GM21515 (cell line): ENCODE measurements at regions not wholly inside any gene's neighbourhood (a gene's known extent, or its start where the extent isn't known, plus 50 kb on each side); places are given as distances from the start of the nearest gene placed in this dataset.
"Not testable (repeated sequence)": the region's sequence is repeated elsewhere in the genome, so short reads cannot be mapped to it uniquely, and the experiment has no call there.

Experiments
- ATAC-seq: cut with Tn5 transposase; IDR thresholded peaks from one replicate; pipeline ENCODE4 v1.9.1; 2021; ENCODE audit not compliant: unreplicated experiment

DNA sequence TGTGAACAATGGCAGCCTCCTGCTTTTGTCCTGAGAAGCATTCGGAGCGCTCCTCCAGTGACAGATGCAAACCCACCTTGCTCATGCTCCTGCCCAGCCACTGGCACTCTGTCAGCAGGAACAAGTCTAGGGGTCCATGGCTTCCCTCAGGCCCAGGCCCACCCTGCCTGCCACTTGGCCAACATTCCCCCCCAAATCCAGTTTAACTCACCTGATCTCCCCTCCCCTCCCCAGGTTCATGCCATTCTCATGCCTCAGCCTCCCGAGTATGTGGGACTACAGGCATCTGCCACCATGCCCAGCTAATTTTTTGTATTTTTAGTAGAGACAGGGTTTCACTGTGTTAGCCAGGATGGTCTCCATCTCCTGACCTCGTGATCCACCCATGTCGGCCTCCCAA is 118.9 kb upstream of the TPTE start:
- ATAC-seq, result not testable (repeated sequence)

DNA sequence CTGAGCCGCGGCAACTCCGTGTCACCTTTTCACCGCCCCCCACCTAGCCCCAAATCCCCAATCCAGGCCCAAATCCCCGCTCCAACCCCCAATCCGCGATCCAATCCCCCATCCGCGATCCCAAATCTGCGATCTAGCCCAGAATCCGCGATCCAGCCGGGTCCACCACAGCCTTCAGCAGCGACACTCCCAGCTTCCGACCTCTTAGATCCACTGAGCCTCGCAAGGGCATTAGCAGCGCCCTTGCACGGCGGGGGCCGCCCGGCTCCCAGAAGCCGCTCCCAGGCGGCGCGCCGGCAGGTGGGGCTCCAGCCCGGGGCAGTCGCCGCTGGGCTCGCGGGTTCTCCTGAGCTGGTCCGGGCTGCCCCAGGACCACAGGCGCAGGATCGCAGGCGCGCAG is 116.1 kb upstream of the TPTE start:
- not testable (repeated sequence) for ATAC-seq

DNA sequence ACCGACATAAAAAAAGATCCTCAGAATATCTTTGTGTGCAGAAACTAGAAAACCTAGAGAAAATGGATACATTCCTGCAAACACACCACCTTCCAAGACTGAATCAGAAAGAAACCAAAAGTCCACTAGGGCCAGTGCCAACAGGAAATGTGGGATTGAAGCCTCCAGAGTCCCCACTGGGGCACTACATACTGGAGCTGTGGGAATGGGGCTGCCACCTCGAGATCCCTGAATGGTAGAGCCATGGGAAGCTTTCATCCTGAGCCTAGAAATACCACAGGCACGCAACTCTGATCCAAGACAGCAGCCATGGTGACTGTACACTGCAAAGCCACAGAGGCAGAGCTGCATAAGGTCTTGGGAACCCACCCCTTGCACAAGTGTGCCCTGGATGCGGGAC is 111.6 kb upstream of the TPTE start:
- not testable (repeated sequence) for ATAC-seq

DNA sequence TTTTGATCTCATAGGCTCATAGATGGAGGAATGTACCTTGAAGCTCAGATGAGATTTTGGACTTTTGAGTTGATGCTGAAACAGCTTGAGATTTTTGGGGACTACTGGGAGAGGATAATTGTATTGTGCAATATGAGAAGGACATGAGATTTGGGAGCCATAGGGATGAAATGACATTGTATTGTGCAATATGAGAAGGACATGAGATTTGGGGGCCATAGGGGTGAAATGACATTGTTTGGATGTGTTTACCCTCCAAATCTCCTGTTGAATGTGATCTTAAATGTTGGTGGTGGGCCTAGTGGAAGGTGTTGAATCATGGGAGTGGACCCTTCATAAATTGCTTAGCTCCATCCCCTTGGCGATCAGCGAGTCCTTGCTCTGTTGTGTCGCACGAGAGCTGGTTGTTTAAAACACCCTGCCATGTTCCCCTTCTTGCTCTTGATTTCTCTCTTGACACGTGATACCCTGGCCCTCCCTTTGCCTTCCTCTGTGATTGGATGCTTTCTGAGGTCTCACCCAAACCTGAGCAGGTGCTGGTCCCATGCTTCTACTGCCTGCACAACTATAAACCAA is 110.9 kb upstream of the TPTE start:
- not testable (repeated sequence) for ATAC-seq

DNA sequence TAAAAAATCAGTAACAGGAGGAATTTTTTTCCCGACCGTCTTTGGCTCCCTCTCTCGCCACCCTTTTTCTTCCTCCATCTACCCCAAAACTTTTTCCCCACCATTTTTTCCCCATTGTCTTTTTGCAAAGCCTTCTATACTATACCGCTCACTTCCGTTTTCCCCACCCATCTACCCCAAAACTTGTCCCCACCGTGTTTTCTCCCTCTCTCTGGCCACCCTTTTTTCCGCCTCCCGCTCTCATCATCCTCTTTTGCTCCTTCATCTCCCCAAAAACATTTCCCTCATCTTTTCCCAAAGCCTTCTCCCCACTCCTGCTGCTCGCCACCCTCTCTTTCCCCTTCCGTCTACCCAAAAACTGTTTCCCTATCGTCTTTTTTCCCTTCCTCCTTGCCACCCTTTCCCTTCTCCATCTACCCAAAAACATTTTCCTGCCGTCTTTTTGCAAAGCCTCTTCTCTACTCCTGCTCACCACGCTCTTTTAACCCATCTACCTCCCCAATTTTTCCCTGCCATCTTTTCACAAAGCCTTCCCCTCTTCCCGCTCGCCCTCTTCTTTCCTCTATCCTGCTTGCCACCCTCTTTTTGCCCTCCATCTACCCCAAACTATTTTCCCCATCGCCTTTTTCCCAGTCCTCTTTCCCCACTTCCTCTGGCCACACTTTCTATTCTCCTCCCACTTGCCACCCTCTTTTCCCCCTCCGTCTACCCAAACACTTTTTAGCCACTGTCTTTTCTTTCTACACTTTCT is 109.4 kb upstream of the TPTE start:
- not testable (repeated sequence) for ATAC-seq

DNA sequence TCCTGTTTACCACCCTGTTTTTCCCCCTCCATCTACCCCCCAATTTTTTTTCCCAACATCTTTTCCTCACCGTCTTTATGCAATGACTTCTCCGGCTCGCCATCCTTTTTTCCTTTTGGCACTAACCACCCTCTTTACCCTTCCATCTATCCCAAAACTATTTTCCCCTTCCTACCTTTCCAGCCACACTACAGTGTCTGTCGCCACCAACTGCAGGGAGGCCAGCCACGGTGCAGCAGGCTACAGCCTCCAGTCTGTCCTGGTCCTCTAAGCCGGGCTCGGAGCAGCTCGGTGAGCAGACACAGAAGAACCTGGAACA is 108.5 kb upstream of the TPTE start:
- ATAC-seq, result not testable (repeated sequence)

DNA sequence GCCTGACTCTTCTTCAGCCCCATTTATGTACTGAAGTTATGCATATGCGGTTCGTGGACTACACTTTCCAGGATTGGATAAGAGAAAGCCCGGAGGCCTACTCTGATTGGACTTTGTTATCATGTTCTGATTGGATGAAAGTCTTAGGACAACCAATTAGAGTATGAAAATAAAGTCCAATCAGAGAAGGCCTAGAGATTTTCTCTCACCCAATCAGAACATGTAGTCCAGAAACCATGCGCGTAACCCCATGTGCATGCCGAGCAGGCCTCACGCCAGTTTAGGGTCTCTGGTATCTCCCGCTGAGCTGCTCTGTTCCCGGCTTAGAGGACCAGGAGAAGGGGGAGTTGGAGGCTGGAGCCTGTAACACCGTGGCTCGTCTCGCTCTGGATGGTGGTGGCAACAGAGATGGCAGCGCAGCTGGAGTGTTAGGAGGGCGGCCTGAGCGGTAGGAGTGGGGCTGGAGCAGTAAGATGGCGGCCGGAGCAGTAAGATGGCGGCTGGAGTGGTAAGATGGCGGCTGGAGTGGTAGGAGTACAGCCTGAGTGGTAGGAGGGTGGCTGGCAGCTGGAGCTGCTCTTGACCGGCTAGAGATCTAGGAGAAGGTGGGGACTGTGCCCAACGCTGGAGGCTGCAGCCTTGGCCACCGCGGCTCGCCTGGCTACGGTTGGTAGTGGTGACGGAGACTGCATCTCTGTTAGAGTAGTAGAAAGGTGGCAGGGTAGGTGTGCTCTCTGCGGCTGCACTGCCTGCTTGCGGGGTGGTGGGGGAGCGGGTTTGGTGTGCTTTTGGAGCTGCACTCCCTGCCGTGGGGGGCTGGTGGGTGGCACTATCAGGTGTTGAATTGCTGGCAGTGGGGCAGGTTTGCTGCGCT is 107.9 kb upstream of the TPTE start:
- not testable (repeated sequence) for ATAC-seq

DNA sequence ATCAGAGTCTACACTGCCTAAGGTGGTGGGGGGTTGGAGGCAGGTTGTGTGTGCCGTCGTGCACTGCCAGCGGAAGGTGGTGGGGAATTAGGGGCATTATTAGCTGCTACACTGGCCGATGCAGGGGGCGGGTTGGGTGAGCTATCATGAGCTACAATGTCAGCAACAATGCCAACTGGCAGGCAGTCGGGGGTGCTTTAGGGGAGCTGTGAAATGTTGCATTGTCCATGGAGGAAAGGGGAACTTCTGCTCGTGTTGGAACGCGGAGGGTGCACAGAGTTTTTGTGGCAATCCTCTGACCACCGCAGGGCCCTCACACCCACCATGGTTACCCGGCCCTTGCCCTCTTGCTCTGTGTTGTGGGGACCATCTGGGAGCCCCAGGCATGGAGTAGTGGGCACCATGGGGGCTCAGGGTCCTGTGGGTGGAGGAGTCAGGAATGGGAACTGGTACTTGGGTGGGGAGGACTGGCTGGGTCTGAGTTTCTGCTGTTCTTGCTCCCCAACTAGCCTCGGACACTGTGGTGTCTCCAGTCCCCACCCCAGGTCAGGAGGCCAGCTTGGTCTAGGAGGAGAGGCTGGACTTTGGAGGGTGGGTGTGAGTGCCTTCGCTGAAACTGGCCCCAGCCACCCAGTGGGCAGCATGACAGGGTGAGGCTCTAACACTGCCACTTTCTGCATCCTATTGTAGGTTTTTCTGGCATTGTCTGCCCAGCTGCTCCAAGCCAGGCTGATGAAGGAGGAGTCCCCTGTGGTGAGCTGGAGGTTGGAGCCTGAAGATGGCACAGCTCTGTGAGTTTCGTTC is 107.1 kb upstream of the TPTE start:
- ATAC-seq, result not testable (repeated sequence)

DNA sequence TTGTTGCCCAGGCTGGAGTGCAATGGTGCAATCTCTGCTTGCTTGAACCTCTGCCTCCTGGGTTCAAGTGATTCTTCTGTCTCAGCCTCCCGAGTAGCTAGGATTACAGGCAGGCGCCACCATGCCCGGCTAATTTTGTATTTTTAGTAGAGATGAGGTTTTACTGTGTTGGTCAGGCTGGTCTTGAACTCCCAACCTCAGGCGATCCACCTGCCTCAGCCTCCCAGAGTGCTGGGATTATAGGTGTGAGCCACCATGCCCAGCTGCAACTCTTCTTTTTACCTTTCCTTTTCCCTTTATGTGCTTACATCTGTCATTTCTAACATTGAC is 106.5 kb upstream of the TPTE start:
- ATAC-seq, result not testable (repeated sequence)

DNA sequence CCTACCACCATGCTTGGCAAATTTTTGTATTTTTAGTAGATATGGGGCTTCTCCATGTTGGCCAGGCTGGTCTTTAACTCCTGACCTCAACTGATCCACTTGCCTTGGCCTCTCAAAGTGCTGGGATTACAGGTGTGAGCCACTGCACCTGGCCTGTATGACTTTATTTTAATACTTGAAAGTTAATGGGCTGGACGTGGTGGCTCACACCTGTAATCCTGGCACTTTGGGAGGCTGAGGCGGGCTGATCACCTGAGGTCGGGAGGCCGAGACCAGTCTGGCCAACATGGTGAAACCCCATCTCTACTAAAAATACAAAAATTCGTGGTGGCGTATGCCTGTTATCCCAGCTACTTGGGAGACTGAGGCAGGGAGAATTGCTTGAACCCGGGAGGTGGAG is 105.9 kb upstream of the TPTE start:
- ATAC-seq, result not testable (repeated sequence)

DNA sequence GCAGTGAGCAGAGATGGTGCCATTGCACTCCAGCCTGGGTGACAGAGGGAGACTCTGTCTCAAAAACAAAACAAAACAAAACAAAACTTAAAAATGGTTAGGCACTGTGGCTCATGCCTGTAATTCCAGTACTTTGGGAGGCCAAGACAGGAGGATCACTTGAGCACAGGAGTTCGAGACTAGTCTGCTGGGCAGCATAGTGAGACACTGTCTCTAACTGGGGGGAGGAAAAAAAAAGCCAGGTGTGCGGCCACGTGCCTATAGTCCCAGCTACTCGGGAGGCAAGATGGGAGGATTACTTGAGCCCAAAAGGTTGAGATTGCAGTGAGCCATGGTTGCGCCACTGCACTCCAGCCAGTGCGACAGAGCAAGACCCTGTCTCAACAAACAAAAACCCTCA is 105.5 kb upstream of the TPTE start:
- not testable (repeated sequence) for ATAC-seq

DNA sequence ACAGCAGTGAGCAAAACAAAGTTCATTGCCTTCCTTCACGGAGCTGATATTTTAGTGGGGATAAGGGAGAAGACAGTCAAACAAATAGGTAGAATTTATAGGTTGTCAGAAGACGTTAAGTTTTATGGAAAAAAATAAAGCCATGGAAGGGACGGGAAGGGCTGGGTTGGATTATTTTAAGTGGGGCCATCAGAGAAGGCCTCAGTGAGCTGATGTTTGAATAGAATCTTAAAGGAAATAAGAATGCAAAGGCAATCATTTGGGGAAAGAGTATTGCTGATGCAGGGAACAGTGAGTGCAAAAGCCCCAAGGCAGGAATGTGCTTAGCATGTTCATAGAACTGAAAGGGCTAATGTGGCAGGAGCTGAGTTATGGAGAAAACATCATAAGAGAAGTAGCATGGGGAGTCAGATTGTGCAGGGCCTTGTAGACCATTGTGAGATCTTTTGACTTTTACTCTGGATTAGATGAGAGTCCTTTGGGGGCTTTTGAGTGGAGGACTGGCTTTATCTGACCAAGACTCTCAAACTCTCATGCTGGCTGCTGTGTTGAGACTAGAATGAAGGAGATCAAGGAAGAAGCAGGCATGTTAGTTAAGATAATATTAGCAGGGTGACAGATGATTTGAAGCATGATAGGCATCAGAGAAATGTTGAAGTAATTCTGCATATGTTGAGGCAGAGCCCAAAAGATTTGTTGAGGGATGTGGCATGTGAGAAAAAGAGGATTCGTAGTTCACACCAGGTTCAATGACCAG is 104.5 kb upstream of the TPTE start:
- not testable (repeated sequence) for ATAC-seq

DNA sequence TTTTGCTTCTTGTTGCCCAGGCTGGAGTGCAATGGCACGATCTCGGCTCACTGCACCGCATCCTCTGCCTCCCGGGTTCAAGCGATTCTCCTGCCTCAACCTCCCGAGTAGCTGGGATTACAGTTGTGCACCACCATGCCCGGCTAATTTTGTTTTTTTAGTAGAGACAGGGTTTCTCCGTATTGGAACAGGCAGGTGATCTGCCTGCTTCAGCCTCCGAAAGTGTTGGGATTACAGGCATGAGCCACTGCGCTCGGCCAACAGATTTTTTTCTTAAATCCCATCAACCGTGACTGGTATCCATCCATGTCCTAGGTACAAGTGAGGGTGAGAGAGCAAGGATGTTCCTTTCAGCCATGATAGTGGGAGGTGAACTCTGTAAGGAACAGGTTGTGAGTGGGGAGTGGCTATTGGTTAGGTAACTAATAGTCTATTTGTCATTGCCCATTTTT is 103.8 kb upstream of the TPTE start:
- ATAC-seq, result not testable (repeated sequence)

DNA sequence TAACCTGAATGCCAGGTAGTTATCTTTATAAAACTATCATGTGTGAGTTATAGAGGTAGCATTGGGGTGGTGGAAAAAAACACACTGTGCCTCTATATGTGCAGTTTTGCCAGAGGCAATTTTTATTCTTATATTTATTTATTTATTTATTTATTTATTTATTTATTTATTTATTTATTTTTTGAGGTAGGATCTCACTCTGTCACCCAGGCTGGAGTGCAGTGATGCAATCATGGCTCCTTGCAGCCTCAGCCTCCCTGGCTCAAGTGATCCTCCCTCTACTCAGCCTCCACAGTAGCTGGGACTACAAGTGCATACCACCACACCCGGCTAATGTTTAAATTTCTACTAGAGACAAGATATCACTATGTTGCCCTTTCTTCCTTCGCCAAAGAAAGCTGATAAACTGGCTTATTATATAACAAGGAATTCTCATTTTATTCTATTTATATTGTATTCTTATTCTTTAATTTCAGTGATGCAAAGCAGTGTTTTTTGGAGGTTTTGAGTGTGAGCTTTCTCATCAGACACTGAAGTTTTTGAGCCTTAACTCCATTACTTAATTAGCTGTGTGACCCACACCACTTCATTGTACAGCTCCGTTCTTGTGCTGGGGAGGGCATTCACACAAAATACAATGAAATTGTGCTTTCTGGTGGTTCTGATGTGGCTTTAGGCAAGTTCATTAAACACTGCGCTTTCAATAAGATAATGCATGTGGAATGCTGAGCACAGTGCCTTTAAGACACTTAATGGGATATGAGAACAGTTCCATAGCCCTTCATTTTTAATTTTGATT is 102.9 kb upstream of the TPTE start:
- not testable (repeated sequence) for ATAC-seq

DNA sequence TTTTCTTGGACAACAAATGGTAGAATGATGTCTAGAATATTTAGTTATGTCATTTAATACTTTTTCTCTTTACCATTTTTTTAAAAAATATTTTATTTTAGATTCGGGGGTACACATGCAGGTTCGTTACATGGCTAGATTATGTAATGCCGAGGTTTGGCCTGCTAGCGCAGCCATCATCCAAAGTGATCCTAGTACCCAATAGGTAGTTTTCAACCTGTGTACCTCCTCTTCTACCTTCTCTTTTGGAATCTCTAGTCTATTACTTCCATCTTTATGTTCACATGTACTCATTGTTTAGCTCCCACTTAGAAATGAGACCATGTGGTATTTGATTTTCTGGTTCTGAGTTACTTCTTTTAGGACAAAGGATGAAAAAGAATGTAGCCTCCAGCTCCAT is 100.2 kb upstream of the TPTE start:
- not testable (repeated sequence) for ATAC-seq

DNA sequence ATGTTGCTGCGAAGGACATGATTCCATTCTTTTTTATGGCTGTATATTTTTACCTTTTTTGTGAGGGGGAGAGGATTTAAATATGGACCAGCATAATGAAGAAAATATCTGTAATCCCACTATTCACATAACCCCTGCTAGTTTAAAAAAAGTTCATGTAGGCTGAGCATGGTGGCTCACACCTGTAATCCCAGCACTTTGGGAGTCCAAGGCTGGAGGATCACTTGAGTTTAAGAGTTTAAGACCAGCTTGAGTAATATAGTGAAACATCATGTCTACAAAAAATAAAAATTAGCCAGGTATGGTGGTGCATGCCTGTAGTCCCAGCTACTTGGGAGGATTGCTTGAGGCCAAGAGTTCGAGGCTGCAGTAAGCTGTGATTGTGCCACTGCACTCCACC is 99.8 kb upstream of the TPTE start:
- not testable (repeated sequence) for ATAC-seq

DNA sequence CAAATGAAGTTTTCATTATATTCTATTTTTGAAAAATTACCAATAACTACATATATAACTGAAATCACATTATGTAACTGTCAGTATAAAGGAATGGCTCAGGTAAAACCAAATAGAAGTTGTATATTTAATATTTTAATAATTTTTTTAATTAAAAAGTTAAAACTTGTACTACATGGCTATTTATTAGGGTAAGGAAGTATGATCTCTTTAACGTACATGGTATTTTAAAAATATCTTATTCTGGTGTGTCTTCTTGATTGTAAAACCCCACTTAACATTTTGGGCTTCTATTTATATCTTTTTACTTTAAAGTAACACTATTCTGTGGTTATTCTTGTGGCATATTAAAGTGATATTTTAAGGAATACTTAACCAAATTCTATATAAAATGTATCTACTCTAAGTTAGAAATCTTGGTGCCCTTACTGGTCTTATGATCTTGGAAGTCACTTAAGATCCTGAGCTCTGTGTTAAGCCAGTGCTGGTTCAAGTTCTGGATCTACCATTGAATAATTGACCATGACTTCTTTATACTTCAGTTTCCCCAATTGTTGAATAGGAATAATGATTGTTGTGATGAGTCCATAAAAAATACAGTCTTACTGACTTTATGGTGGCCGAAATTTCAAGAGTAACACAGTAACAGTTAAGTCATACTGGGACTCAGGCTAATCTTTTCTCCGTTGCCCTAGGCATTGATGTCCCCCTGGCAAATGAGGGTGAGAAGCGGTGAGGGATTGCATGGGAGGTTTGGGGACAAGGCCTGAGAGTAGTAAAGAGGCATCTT is 97.1 kb upstream of the TPTE start:
- not testable (repeated sequence) for ATAC-seq

DNA sequence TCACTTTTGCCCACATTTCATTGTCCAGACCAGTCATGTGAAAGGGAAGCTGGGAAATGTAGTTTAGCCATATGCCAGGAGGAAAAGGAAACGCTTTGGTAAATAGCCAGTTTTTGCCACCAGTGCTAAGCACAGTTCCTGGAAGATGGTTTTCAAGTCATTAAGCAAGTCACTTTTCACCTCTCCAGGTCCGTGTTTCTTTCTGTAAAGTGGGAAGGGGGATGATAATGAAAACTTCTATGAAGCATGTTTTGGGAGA is 96.6 kb upstream of the TPTE start:
- ATAC-seq, result not testable (repeated sequence)

DNA sequence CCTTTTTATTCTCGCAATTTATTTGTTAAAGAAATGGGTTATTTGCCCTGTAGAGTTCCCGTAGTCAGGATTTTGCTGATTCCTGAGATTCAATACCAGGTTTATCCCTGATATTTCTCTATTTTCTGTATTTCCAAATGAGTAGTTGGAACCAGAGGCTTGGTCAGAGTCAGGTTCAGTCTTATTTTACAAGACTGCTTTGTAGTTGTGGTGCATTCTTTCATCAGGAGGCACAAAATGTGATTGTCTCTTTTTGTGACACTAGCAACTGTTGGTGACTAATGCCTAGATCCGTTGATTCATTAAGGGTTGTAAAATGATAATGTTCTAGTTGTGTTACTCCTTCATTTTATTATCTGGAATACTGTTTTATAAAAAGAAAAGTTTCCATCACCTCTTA is 95.5 kb upstream of the TPTE start:
- ATAC-seq, result no peak
